ENCODE measurements at regions not wholly inside any gene's neighbourhood (a gene's known extent, or its start where the extent isn't known, plus 50 kb on each side); places are given as distances from the start of the nearest gene placed in this dataset.

GRCh38 chr11:126140201-126140925 is 71.1 kb downstream of the RPUSD4 start:
- TF ChIP-seq CTCF (IDR thresholded peaks at IDR 0.05; ENCODE audit: extremely low read depth in 1 of 2, insufficient read depth in 1 of 2, low read depth in 1 of 2, low read length in 2 of 2) (no peak), POLR2A (IDR thresholded peaks at IDR 0.05; ENCODE audit: low read depth, low read length) (no peak), EZH2 (IDR thresholded peaks at IDR 0.05; ENCODE audit: borderline replicate concordance, low read depth, low read length, severe bottlenecking) (no peak), POLR2AphosphoS5 (IDR thresholded peaks at IDR 0.05; ENCODE audit: insufficient read depth, low read depth, low read length) (no peak), MYC (IDR thresholded peaks at IDR 0.05; ENCODE audit: low read depth, low read length) (no peak), MAX (IDR thresholded peaks at IDR 0.05; ENCODE audit: insufficient read depth, insufficient read length) (no peak), GATA2 (IDR thresholded peaks at IDR 0.05; ENCODE audit: insufficient read depth, insufficient read length, low read depth, low read length) (no peak), JUN (IDR thresholded peaks at IDR 0.05; ENCODE audit: borderline replicate concordance, insufficient read depth, insufficient read length, low read depth) (no peak), FOS (IDR thresholded peaks at IDR 0.05; ENCODE audit: borderline replicate concordance, insufficient read depth, low read length) (no peak)
